Osteoblast (primary cell): ENCODE measurements at regions not wholly inside any gene's neighbourhood (a gene's known extent, or its start where the extent isn't known, plus 50 kb on each side); places are given as distances from the start of the nearest gene placed in this dataset.

Experiments
- DNase-seq: peaks from one replicate; pipeline ENCODE4 v3.0.0; 2011; ENCODE audit warnings: low spot score, mixed read lengths; ENCODE audit not compliant: insufficient read length; ENCODE audit errors: missing footprints
- H2AFZ ChIP-seq: 2 replicates; pipeline ENCODE4 v1.6.0; 2011; ENCODE audit warnings: mild to moderate bottlenecking, low read length
- H3K27ac ChIP-seq: 2 replicates; pipeline ENCODE4 v1.5.1; 2011; ENCODE audit warnings: mild to moderate bottlenecking, low read depth, low read length, moderate library complexity
- H3K27me3 ChIP-seq: 2 replicates; pipeline ENCODE4 v1.6.0; 2012; ENCODE audit warnings: mild to moderate bottlenecking, control low read depth, inconsistent platforms, low read length, moderate library complexity; ENCODE audit not compliant: insufficient read depth
- H3K36me3 ChIP-seq: 2 replicates; pipeline ENCODE4 v1.5.1; 2011; ENCODE audit warnings: mild to moderate bottlenecking, low read length, control low read depth, moderate library complexity; ENCODE audit not compliant: insufficient read depth
- H3K4me1 ChIP-seq: 2 replicates; pipeline ENCODE4 v1.5.1; 2011; ENCODE audit warnings: mild to moderate bottlenecking, low read length, control low read depth, moderate library complexity; ENCODE audit not compliant: insufficient read depth
- H3K4me2 ChIP-seq: 2 replicates; pipeline ENCODE4 v1.6.0; 2011; ENCODE audit warnings: mild to moderate bottlenecking, low read length; ENCODE audit not compliant: insufficient read depth
- H3K4me3 ChIP-seq: fragments of 200-600 bp; sonication (generic); 3 replicates; pipeline ENCODE4 v1.5.1; 2012; ENCODE audit warnings: mild to moderate bottlenecking, low read length, inconsistent platforms; ENCODE audit not compliant: insufficient read depth
- H3K79me2 ChIP-seq: 2 replicates; pipeline ENCODE4 v1.6.0; 2012; ENCODE audit warnings: mild to moderate bottlenecking, low read length, control low read depth, inconsistent platforms; ENCODE audit not compliant: insufficient read depth
- H3K9me3 ChIP-seq: 2 replicates; pipeline ENCODE4 v1.5.1; 2011; ENCODE audit warnings: low read depth, low read length, control low read depth
- H4K20me1 ChIP-seq: 2 replicates; pipeline ENCODE4 v1.6.0; 2012; ENCODE audit warnings: mild to moderate bottlenecking, low read length, control low read depth; ENCODE audit not compliant: insufficient read depth
- TF ChIP-seq, protein P1 (sequence below): IDR thresholded peaks from 2 replicates; pipeline ENCODE4 v1.5.1; 2011; ENCODE audit warnings: mild to moderate bottlenecking, low read depth, low read length, moderate library complexity; ENCODE audit errors: extremely low read depth

DNA sequence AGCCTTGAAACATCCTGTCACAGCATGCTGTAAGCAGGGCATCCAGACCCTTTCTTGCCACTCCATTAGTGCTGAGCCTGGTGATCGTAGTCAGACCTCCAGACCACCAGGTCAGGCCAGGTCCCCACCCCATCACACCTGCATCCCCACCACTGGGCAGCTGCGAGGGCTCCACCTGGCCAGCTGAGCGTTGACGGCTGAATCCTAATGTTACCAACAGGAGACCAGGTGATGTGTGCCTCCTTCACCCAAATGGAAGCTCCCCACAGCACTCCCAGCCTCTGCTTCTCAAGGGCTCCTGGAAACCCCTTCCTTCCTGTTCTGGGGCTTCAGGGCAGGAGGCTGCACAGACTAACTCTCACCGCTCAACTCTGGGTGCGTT lies 189.4 kb downstream of the C16orf95 start:
- peaks cover 9% of the 10 kb centered on the region for H3K27me3 ChIP-seq
- TF ChIP-seq, protein P1, sequence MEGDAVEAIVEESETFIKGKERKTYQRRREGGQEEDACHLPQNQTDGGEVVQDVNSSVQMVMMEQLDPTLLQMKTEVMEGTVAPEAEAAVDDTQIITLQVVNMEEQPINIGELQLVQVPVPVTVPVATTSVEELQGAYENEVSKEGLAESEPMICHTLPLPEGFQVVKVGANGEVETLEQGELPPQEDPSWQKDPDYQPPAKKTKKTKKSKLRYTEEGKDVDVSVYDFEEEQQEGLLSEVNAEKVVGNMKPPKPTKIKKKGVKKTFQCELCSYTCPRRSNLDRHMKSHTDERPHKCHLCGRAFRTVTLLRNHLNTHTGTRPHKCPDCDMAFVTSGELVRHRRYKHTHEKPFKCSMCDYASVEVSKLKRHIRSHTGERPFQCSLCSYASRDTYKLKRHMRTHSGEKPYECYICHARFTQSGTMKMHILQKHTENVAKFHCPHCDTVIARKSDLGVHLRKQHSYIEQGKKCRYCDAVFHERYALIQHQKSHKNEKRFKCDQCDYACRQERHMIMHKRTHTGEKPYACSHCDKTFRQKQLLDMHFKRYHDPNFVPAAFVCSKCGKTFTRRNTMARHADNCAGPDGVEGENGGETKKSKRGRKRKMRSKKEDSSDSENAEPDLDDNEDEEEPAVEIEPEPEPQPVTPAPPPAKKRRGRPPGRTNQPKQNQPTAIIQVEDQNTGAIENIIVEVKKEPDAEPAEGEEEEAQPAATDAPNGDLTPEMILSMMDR: no peak
- H3K27ac ChIP-seq: peak overlapping the region; percentile 76
- H3K4me3 ChIP-seq: no peak overlapping the region
- H3K4me1 ChIP-seq: peaks cover 22% of the 10 kb centered on the region
- H2AFZ ChIP-seq: peak overlapping the region; percentile 96
- no peak overlapping the region for H3K4me2 ChIP-seq
- DNase-seq: peak; percentile 46
- peaks cover 3% of the 10 kb centered on the region for H3K9me3 ChIP-seq
- no peaks in the 10 kb centered on the region for H4K20me1 ChIP-seq
- no peaks in the 10 kb centered on the region for H3K79me2 ChIP-seq
- H3K36me3 ChIP-seq: no peaks in the 10 kb centered on the region

DNA sequence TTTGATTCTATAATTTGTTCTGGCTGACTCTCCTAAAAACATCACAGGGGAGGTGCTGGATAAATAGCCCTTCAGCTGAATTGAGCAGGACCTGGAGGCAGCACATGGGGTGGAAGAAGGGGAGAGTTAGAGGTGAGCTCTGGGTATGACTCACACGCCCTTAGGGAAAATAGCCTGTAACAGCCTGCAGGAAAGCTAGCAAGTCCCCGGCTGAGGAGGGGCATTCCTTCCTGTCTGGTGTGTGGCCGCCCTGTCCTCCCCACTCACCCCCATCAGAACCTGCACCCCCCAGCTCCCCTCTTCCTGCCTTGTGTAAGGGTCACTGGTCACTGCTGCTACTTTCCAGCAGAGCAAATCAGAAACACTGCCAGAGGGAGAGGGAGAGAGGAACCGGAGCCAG lies 187.4 kb downstream of the C16orf95 start:
- Histone ChIP-seq H3K27me3 (peaks cover 12% of the 10 kb centered on the region), H3K27ac (no peak overlapping the region), H3K4me2 (no peak overlapping the region), H3K4me3 (no peak overlapping the region), H3K9me3 (peaks cover 3% of the 10 kb centered on the region), H4K20me1 (no peaks in the 10 kb centered on the region), H3K4me1 (peaks cover 14% of the 10 kb centered on the region), H3K36me3 (no peaks in the 10 kb centered on the region), H3K79me2 (no peaks in the 10 kb centered on the region), H2AFZ (no peak overlapping the region)
- peak; percentile 89 for DNase-seq
- TF ChIP-seq, protein P1: no peak

DNA sequence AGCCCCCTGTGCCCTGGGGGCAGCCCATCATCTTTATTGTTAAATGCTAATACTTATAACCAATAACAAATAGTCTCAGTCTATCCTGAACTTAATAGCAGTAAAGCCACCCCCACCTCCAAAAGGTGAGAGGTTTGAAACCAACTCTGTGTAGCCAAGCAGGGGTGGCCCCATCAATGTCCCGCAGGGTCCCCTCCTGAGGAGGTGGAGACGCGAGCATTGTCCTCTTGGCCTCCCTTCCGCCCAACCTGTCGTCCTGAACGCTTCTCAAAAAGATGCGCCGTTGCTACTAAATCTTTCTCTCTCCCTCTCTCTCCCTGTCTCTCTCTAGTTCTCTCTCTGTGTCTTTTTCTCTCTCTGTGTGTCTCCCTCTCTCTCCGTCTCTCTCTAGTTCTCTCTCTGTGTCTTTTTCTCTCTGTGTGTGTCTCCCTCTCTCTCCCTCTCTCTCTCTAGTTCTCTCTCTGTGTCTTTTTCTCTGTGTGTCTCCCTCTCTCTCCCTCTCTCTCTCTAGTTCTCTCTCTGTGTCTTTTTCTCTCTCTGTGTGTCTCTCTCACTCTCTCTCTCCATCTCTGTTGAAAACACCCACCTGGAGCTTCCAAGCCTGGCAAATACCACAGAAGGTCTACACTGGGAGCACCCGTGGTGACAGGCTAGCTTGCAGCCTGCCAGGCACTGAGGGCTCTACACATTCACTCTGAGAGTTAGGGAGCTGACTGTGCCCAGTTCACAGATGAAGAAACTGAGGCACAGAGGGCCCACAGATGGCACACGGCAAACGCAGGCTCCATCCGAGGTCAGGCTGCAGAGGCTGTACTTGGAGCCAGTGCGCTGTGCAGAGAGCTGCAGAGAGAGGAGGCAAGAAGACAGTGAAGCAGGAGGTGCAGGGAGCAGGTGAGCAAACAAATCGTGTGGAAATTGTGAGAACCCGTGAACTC lies 185.9 kb downstream of the C16orf95 start:
- Histone ChIP-seq H3K9me3 (peaks cover 3% of the 10 kb centered on the region), H4K20me1 (no peaks in the 10 kb centered on the region), H3K4me2 (no peak overlapping the region), H3K27ac (no peak overlapping the region), H3K27me3 (peaks cover 12% of the 10 kb centered on the region), H3K4me1 (peaks cover 14% of the 10 kb centered on the region), H3K4me3 (no peak overlapping the region), H3K36me3 (no peaks in the 10 kb centered on the region), H3K79me2 (no peaks in the 10 kb centered on the region), H2AFZ (no peak overlapping the region)
- DNase-seq: no peak
- TF ChIP-seq, protein P1: no peak

DNA sequence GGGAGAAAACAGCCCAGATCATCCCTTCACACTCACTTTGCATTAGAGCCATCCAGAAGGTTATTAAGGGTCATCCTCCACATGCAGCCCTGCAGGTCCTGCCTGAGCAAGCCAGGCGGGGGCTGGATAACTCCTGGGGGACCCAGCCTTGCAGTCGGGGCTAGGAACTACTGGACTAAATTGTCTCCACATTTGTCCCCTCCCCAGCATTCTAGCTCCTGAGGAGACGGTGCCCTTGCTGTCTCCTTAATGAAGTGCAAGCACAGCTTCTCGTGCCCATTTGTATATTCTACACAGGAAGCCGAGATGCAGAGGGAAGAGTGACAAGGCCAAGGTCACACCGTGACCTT lies 185.2 kb downstream of the C16orf95 start:
- H2AFZ ChIP-seq: no peak overlapping the region

More for the DNA sequence above, 185.2 kb downstream of the C16orf95 start:
- peaks cover 3% of the 10 kb centered on the region for H3K9me3 ChIP-seq
- H4K20me1 ChIP-seq: no peaks in the 10 kb centered on the region
- H3K27ac ChIP-seq: no peak overlapping the region
- no peaks in the 10 kb centered on the region for H3K36me3 ChIP-seq
- H3K4me3 ChIP-seq: no peak overlapping the region
- peak; percentile 62 for DNase-seq
- H3K79me2 ChIP-seq: no peaks in the 10 kb centered on the region
- no peak overlapping the region for H3K4me2 ChIP-seq
- TF ChIP-seq, protein P1: no peak
- peaks cover 8% of the 10 kb centered on the region for H3K4me1 ChIP-seq
- peaks cover 12% of the 10 kb centered on the region for H3K27me3 ChIP-seq
